ENCODE measurements at regions not wholly inside any gene's neighbourhood (a gene's known extent, or its start where the extent isn't known, plus 50 kb on each side); places are given as distances from the start of the nearest gene placed in this dataset.
"Not testable (repeated sequence)": the region's sequence is repeated elsewhere in the genome, so short reads cannot be mapped to it uniquely, and the experiment has no call there.

GRCh38 chr2:145807554-145807953 lies 1287.6 kb upstream of the ZEB2 start:
- no peak for DNase-seq (ENCODE audit: extremely low read depth, low read depth, low spot score)

GRCh38 chr2:145806546-145806945 lies 1286.6 kb upstream of the ZEB2 start:
- DNase-seq (ENCODE audit: extremely low read depth, low read depth, low spot score), result no peak

- no peak for DNase-seq (ENCODE audit: extremely low read depth, low read depth, low spot score)
Observed at GRCh38 chr2:145802133-145802532, 1282.2 kb upstream of the ZEB2 start.

GRCh38 chr2:145801210-145801609 lies 1281.3 kb upstream of the ZEB2 start:
- no peak for DNase-seq (ENCODE audit: extremely low read depth, low read depth, low spot score)

- DNase-seq (ENCODE audit: extremely low read depth, low read depth, low spot score), result no peak
Observed at GRCh38 chr2:145800151-145801091, 1280.5 kb upstream of the ZEB2 start.

- DNase-seq (ENCODE audit: extremely low read depth, low read depth, low spot score), result no peak
Observed at GRCh38 chr2:145799595-145800108, 1279.7 kb upstream of the ZEB2 start.

- no peak for DNase-seq (ENCODE audit: extremely low read depth, low read depth, low spot score)
Observed at GRCh38 chr2:145798419-145798818, 1278.5 kb upstream of the ZEB2 start.

GRCh38 chr2:145797692-145798091 lies 1277.8 kb upstream of the ZEB2 start:
- no peak for DNase-seq (ENCODE audit: extremely low read depth, low read depth, low spot score)

- no peak for DNase-seq (ENCODE audit: extremely low read depth, low read depth, low spot score)
Observed at GRCh38 chr2:145792745-145793144, 1272.8 kb upstream of the ZEB2 start.

- no peak for DNase-seq (ENCODE audit: extremely low read depth, low read depth, low spot score)
Observed at GRCh38 chr2:145789636-145790035, 1269.7 kb upstream of the ZEB2 start.

GRCh38 chr2:145787597-145788361 lies 1267.9 kb upstream of the ZEB2 start:
- DNase-seq (ENCODE audit: extremely low read depth, low read depth, low spot score), result not testable (repeated sequence)

- not testable (repeated sequence) for DNase-seq (ENCODE audit: extremely low read depth, low read depth, low spot score)
Observed at GRCh38 chr2:145782607-145783006, 1262.7 kb upstream of the ZEB2 start.

- DNase-seq (ENCODE audit: extremely low read depth, low read depth, low spot score), result no peak
Observed at GRCh38 chr2:145777914-145778313, 1258.0 kb upstream of the ZEB2 start.

- no peak for DNase-seq (ENCODE audit: extremely low read depth, low read depth, low spot score)
Observed at GRCh38 chr2:145777297-145777696, 1257.4 kb upstream of the ZEB2 start.

GRCh38 chr2:145775591-145775990 lies 1255.7 kb upstream of the ZEB2 start:
- no peak for DNase-seq (ENCODE audit: extremely low read depth, low read depth, low spot score)

- no peak for DNase-seq (ENCODE audit: extremely low read depth, low read depth, low spot score)
Observed at GRCh38 chr2:145771525-145771924, 1251.6 kb upstream of the ZEB2 start.

- no peak for DNase-seq (ENCODE audit: extremely low read depth, low read depth, low spot score)
Observed at GRCh38 chr2:145769011-145769716, 1249.2 kb upstream of the ZEB2 start.

GRCh38 chr2:145765874-145766273 lies 1246.0 kb upstream of the ZEB2 start:
- DNase-seq (ENCODE audit: extremely low read depth, low read depth, low spot score), result no peak

GRCh38 chr2:145764631-145765030 lies 1244.7 kb upstream of the ZEB2 start:
- no peak for DNase-seq (ENCODE audit: extremely low read depth, low read depth, low spot score)

GRCh38 chr2:145760781-145761649 lies 1241.1 kb upstream of the ZEB2 start:
- peak; percentile 85 for DNase-seq (ENCODE audit: extremely low read depth, low read depth, low spot score)

Data from glomerular endothelial cell (primary cell).